Peyer's patch (tissue), 4 donors: ENCODE measurements at regions not wholly inside any gene's neighbourhood (a gene's known extent, or its start where the extent isn't known, plus 50 kb on each side); places are given as distances from the start of the nearest gene placed in this dataset.

Source experiments
- POLR2A ChIP-seq, 2 donors: fragments of 450-650 bp; IDR thresholded peaks; one replicate each; pipeline ENCODE4 v1.5.1; 2017; ENCODE audit warnings: antibody characterized with exemption in 2 of 2, mild to moderate bottlenecking in 2 of 2, moderate library complexity in 2 of 2
- TF ChIP-seq, protein P1 (sequence below), 6 experiments: fragments of 450-650 bp in 4 of 6; fragments of 200-600 bp in 2 of 6; sonication (generic) in 1 of 6; IDR thresholded peaks; one replicate each; pipeline ENCODE4 v1.5.1; 2017 to 2019; ENCODE audit warnings: antibody characterized with exemption in 6 of 6, mild to moderate bottlenecking in 3 of 6, moderate library complexity in 1 of 6

DNA sequence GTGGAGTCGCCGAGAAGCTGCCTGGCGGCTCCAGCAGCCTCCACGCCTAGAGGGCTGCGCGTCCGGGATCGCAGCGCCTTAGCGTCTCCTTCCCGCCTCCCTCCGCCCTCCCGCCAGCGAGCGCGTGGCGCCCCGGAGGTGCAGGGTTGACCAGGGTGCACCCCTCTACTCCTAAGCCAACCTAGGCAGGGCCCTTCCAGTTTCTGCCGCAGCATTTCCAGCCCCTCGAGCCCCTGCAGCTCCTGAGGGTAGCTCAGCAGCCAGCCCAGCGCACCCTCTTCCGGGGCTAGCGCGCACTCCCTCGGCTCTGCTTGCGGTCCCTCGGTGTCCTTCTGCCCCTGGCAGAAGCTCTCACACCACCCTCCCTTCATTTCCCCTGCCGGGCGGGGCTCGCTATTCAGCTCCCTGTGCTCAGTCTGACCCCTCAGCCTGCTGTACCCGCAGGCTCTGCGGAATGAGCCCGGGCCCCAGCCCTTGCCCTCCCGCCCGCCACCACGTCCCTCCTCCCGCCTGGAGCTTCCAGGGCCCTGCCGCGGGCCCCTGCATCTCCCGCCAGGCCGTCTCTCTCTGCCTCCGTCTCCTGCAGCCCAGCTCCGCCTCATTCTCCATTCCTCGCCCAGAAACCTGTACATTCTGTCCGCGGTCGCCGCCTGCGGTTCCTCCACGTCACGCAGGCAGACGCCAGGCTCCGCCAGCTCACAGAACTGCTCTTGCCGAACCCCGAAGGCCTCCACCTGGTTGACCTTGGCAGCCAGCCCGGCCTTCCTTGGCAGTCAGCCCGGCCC lies 61.8 kb downstream of the SPATA31C2 start:
- TF ChIP-seq, protein P1, sequence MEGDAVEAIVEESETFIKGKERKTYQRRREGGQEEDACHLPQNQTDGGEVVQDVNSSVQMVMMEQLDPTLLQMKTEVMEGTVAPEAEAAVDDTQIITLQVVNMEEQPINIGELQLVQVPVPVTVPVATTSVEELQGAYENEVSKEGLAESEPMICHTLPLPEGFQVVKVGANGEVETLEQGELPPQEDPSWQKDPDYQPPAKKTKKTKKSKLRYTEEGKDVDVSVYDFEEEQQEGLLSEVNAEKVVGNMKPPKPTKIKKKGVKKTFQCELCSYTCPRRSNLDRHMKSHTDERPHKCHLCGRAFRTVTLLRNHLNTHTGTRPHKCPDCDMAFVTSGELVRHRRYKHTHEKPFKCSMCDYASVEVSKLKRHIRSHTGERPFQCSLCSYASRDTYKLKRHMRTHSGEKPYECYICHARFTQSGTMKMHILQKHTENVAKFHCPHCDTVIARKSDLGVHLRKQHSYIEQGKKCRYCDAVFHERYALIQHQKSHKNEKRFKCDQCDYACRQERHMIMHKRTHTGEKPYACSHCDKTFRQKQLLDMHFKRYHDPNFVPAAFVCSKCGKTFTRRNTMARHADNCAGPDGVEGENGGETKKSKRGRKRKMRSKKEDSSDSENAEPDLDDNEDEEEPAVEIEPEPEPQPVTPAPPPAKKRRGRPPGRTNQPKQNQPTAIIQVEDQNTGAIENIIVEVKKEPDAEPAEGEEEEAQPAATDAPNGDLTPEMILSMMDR (IDR thresholded peaks at IDR 0.05): peak in 3 of 6 experiments; percentile 45 to 49 (median 45)
- TF ChIP-seq POLR2A (IDR thresholded peaks at IDR 0.05): peak in 1 of 2 donors; percentile 40
